Inflammatory macrophage treated with lipopolysaccharide for 4 hours (primary cell): ENCODE measurements at regions not wholly inside any gene's neighbourhood (a gene's known extent, or its start where the extent isn't known, plus 50 kb on each side); places are given as distances from the start of the nearest gene placed in this dataset.
A peak's percentile ranks its signal among the peaks of the same experiment; 100 is the strongest.
"Not testable (repeated sequence)": the region's sequence is repeated elsewhere in the genome, so short reads cannot be mapped to it uniquely, and the experiment has no call there.

Source experiments
- DNase-seq: peaks from one replicate; pipeline ENCODE4 v3.0.0-alpha.2; 2020

DNA sequence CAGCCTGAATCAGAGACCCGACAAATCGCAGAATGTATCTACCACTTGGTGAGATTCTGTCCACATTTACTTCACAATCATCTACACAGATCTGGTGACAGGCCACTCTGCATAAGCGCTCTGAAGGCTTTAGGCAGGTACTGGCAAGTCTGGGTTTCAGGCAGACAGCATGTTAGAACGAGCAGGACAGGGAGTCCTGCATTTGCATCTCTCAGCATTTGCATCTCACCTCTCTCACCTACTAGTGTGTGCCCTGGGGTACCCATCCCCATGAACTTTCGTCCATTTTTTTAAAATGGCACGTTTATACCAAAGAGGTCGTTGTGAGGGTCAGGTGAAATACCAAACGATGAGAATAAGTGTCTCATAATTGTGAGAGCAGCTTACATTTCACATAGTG, 108.2 kb downstream of the SPATA31A1 start:
- DNase-seq: not testable (repeated sequence)

DNA sequence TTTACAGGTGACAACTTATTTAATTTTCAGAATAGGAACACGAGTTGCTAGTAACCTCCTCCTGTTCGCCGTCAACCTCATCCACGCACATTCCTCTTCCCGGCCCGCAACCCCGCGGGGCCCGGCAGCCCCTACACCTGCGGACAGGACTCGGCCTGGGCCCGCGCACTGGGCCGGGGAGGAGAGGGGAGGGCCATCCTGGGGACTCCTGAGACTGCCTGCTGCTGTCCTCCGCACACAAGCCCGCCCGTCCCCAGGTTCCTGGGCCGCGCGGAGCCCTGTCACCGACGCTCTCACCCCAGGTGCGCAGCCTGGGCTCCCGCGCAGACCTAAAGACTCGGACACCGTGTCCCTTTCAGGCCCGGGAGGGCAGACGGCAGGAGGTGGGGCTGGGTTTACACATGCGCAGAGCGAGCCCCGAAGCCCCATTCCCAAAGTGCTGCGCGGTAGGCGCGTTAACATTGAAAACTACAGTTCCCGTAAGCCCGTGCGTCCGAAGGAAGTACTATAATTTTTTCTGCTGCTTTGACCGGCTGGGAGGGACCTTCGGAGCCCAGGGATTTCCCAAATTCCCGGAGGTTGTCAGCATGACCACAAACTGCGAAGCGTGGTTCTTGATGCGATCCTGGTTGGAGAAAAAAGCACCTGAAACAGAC, 108.8 kb downstream of the SPATA31A1 start:
- DNase-seq: peak; percentile 84

DNA sequence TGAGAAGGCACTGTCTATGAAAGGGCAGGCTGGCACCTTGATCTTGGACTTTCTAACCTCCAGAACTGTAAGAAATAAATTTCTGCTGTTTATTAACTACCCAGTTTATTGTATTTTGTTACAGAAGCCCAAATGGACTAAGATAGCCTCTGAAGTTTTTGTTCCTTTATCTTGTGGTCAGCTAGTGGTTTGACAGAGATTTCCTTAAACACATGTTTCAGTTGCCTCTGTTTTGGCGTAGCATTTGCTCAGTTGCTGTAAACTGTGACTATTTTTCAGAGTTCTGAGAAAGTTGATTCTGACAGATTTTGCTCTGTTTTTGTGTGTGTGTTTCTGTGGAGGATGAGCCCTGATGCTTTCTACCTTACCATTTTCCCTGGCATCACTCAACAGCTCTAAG, 119.0 kb downstream of the SPATA31A1 start:
- not testable (repeated sequence) for DNase-seq

DNA sequence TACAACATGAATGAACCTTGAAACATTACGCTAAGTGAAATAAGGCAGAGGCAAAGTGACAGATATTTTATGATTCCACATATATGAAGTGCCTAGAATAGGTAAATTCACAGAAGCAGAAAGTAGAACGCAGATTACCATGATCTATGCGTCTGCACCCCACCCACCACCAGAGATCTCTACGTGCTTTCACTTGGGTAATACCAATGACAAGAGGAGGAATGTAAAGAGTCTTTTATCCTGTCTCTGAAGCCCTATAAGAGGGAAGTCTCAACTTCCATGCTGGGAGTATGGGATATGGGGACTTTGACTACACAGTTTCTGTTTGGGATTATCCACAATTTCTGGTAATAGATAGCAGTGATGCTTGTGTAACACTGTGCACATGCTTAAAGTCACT, 127.6 kb downstream of the SPATA31A1 start:
- DNase-seq: not testable (repeated sequence)

DNA sequence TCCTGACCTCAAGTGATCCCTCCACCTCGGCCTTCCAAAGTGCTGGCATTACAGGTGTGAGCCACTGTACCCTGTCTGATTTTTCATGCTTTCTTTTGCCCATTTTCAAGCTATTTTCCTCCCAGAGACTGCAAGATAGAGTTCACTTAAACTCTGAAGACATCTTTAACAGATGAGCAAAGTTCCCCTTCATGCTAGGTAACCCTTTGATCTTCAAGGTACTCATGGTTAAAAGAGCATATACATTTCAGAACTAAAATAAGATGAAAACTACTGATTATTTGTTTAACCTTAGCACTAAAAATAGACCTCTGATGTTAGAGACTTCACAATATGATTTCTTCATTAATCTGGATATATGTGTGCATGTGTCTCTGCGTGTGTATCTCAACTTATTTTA, 128.4 kb downstream of the SPATA31A1 start:
- not testable (repeated sequence) for DNase-seq

DNA sequence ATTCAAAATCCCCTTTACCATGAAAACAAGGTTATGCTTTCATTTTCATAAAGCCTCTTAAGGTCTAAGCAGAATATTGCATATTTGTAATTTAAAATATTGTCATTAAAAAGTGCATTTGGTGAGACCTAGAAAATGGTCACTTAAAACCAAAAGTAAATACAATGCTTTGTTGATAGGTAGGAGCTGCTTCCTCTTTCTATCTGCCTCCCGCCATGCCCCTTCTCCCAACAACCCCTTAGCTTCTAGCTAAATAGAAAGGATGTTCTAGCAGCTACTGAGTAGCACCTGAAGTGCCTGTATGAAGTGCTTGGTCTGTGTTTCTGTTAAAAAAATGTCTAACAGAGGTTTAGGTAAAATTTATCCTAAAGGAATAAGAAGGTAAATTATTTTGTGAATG, 128.8 kb downstream of the SPATA31A1 start:
- not testable (repeated sequence) for DNase-seq

DNA sequence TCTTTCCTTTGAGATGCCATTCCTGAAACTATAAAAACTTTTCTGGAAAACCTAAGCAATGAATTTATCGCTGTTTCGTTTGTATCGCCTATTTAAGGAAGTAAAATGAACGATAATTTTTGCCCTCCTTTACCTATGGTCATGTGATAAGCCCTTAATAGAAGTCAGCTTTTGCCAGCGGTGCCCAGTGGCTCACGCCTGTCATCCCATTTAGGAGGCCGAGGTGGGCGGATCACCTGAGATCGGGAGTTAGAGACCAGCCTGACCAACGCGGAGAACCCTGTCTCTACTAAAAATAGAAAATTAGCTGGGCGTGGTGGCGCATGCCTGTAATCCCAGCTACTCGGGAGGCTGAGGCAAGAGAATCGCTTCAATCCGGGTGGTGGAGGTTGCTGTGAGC, 132.0 kb downstream of the SPATA31A1 start:
- DNase-seq: not testable (repeated sequence)

DNA sequence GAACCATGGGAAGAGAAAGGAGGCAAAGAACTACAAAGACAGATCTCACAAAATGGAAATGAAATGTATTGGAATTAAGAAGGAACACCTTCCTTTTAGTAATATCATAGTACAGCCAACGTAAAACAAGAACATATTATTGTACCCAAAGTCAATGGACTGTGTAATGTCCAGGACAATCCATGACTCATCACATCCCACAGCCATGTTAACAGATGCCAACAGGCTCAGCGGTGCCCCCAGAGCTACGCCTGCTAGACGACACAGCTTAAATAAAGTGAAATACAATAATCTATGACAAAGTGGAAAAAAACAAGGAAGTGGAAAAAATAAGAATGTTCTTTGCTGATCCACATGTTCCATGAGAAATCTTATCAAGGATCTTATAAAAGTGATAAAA, 140.8 kb downstream of the SPATA31A1 start:
- DNase-seq: not testable (repeated sequence)

DNA sequence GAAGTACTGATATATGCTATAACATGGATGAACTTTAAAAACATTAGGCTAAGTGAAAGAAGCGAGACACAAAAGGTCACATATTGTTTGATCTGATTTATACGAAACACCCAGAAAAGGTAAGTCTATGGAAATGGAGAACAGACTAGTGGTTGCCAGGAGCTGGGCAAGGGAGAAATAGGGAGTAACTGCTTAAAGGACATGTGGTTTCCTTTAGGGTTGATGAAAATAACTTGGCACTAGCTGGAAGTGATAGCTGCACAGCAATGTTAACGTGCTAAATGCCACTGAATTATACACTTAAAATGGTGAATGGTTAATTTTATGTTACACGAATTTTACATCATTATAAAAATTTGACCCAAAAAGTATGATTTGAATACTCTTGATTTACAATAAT, 147.7 kb downstream of the SPATA31A1 start:
- DNase-seq: not testable (repeated sequence)

DNA sequence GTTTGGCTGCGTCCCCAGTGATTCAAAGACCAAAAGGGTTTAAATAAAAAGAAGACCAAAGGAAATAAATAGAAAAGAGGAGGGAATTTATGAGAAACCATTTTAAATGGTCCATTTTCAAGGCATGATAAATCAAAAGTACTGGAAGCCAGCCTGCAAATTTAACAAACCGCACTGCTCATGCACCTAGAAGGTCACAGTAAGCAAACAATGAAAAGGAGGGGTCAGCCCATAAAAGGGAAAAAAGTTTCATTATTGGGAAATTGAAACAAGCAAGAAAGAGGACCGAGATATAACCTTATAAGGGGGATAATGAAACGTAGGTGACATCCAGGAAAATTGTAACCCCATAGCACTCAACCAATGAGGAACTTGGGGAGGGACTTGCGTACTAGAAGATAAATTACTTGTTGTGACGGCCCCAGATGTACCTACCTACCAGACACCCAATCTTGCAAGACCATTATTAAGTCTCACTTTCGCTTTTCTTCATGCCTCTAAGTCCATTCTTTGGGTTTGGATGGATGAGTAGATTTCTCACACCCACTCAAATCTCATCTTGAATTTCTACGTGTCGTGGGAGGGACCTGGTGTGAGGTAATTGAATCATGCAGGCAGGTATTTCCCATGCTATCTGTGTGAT, 172.0 kb downstream of the SPATA31A1 start:
- not testable (repeated sequence) for DNase-seq

DNA sequence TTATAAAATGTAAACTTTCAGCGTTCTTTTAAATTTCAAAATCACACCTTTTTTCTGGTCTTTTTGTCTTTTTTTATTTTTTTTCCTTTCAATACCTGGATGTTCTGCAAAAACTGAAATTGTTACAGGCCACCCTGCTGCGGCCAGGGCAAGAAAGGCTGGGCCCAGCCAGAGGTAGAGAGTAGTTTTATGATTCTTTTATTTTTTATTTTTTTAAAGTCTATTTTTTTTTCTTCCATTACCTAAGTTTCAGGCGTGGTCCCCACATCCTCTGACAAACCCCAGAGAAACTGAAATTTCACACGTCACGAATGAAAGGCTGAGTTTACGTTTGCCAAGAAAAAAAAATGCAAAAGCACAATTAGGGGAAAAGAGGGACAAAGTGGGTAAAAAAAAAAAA, 177.1 kb downstream of the SPATA31A1 start:
- DNase-seq: not testable (repeated sequence)

DNA sequence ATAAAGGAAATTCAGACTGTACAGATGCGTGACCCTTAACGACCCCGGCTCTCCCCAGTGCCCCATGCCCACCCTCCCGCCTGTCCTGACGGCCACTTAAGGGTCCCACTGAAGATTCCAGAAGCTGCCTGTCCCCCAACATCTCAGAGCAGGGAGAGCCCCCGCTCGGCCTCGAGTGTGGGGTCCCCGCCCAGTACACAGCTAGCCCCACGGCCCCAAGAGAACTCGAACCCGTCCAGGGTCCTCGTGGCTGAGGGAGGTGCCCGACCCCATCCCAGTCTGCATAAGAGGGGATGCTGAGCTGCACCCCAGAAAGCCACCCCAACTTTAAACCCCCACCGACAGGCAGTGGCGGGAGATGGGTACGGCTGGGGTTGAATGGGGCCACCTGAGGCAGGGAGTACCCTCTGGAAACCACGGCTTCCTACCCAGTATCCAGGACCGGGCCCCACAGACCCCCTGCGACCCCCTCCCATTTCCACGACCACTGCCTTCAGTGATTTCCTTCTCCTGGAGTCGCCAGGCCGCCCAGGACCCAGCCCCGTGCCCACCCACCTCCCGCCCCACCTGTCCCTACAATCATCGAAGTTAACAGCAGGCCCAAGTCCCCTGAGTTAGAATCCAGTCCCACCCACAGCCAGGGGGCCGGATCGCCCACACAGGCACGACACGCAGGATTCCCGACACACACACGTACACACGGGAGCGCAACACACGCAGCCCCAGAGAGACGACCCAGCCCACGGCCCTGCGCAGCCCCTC, 177.7 kb downstream of the SPATA31A1 start:
- DNase-seq: not testable (repeated sequence)

DNA sequence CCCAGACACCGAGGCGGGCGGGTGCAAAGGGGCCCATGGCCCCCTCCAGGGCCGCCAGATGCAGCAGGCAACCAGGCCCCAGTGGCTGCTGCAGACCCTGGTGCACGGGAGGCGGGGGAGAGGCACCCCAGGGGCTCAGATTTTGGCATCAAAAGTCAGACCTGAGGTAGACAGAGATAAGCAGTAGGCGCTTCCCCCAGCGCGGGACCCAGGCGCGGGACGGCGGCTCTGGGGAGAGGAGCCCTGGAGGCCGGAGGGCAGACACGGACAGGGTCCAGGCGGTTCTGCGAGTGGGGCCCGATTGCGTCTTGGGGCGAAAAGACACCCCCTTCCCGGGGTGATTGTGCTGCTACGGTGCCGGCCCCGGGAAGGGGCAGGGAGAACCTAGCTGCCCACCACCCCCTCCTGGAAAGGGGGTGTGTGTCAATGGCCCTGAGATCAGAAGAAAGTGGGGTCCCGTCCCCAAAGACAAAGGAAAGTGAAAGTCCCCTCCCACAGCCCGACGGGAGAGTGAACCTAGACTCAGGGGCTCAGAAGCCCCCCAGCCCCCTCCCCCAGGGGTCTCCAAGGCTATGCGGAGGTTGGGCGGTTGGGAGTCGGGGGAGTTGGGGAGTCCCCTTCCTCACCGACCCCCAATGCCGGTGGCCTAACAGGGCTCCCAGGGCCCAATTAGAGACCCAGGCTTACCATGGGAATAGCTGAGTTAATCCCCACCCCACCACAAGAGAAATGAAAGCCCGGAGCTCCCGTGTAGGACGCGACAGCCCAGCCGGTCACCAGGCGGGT, 178.5 kb downstream of the SPATA31A1 start:
- DNase-seq: not testable (repeated sequence)

DNA sequence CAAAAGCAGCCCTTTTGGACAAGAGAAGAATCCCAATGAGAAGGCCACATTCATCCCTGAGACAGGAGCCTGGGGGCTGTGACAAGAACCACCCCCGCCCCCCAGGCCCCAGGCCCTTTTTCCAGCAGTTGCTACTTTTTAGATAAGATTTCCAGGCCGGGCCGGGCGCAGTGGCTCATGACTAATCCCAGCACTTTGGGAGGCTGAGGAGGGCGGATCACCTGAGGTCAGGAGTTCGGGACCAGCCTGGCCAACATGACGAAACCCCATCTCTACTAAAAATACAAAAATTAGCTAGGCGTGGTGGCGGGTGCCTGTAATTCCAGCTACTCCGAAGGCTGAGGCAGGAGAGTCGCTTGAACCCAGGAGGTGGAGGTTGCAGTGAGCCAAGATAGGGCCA, 179.4 kb downstream of the SPATA31A1 start:
- not testable (repeated sequence) for DNase-seq

DNA sequence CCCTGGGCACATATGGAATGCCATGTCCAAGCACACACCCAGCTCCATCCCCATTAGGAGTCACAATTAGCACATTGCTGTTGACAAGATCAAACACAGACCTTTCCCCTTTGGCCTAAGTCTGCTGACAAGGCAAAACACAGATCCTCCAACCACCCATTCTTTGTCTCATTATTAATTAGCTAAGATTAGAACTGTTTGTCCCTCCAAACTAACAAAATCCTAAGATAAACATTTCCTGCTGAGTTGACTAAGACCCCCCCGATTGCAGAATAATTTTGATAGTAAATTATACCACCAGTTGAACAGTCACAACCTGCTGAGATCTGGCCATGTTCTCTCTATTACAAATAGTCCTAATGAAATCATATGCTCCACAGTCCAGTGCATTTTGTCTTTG, 186.7 kb downstream of the SPATA31A1 start:
- DNase-seq: not testable (repeated sequence)

DNA sequence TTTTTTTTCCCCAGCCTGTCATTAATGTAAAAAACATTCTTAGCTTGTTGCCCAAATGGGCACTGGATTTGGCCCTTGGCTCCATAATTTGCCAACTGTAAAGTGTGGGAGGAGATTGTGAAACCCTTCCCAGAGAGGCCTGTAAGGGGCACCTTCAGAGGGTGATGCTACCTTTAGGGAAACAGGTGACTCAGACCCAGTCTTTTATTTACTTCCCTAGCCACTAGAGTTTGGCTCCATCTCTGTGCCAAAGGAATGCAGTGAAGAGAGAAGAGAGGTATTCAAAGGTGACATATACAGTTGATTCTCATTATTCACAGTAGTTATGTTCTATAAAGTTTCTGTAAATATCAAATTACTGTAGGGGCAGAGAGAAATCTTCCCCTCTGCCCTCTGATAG, 189.6 kb downstream of the SPATA31A1 start:
- DNase-seq: not testable (repeated sequence)

DNA sequence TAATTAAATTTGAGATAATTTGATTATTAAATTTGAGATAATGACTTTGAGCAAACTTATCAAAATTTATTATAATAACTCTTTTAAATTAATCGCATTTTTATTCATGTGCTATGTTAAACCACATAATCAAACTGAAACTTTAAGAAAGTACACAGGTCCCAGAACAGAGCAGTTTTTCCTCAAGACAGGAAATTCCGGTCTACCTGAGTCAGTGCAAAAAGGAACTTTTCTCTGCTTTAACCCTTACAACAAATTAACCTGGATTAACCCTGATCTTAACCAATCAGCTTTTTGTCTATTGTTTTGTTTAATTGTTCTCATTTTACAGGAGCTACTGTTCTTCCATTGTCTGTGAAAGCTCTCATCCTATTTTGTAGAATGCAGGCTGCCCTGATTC, 195.1 kb downstream of the SPATA31A1 start:
- DNase-seq: not testable (repeated sequence)

DNA sequence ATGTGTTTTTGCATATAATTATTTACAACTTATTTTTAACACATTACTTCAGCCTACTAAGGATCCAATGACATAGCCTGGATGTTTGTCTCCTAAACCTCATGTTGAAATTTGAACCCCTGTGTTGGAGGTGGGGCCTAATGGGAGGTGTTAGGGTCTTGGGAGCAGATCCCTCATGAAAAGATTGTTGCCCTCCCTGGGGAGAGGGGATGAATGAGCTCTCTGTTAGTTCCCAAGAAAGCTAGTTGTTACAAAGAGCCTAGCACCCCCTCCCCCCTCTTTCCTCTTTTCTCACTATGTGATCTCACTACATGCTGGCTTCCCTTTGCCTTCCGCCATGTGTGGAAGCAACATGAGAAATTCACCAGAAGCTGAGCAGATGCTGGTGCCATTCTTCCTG, 196.1 kb downstream of the SPATA31A1 start:
- DNase-seq: not testable (repeated sequence)

DNA sequence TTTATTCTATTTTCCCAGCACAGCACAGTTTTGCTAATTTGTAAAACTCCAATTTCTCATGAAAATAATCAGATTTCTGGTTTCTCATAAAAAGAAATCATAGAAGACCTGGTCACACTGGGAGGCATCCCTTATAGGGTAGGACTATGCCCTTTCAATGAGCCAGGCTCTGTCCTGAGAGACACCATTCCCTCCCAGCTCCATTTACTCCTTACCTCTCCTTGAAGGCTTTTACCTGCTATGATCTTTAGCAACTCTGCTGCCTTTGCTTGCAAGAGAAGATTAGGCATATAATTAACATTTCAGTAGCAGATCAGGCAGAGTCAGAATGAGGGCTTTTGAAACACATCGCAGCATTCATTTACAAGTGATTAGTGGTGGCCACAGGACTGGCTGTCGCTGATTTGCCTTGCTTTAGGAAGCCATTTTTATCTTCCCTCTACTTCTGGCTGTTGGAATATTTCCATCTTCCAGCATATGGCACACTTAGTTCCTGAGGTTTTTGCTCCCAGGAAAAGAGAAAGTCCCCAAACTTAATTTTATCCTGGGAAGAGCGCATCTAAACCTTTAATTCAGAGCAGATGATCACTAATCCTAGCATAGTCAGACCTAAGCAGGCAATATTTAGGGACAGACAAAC, 196.9 kb downstream of the SPATA31A1 start:
- DNase-seq: not testable (repeated sequence)

DNA sequence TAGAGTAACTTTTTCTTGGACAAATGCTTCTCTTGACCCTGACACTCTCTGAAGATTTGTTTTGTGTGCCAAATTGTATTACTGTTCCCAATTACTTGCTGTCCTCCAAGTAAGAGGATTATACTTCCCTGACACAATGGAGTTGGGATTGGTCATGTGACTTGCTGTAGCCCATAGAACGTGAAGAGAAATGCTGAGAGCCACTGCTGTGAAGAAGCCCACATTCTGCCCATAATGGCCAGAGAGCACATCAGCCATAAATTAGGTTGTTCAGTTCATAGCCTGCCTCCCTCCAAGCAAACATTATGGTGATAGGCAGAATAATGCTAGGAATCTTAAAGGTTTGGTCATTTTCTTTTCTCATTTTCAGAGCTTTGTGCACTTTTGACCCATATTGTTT, 198.9 kb downstream of the SPATA31A1 start:
- DNase-seq: not testable (repeated sequence)

DNA sequence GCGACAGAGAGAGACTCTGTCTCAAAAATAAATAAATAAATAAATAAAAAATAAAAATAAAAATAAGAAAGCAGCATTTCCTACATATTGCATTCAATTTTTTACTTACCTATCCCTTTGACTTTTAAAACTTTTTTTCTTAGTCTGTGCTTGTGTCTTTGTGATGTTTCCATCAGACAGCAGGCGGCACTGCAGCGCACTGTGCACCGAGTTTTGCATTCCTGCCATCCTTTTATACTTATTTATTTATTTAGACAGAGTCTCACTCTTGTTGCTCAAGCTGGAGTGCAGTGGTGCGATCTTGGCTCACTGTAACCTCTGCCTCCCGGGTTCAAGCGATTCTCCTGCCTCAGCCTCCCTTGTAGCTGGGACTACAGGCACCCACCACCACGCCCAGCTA, 203.9 kb downstream of the SPATA31A1 start:
- DNase-seq: not testable (repeated sequence)

DNA sequence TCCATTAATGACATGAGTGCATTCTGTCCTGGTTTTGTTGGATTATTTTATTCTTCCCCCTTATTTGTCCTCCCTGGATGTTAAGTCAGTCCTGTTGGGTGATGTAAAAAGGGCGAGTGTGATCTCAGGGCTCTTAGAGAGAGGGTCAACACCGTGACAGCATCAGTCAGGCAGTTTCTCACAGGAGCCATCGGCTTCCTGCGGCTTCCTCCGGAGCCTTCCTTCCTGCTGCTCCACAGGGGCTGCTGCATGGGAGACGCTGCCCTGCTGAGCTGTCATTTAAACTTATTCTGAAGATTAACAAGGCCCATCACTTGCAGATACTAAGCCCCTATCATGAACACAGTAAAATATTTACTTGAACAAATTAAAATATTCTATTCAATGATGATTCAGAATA, 211.3 kb downstream of the SPATA31A1 start:
- DNase-seq: not testable (repeated sequence)
